HG03159 (cell line): ENCODE measurements at regions not wholly inside any gene's neighbourhood (a gene's known extent, or its start where the extent isn't known, plus 50 kb on each side); places are given as distances from the start of the nearest gene placed in this dataset.

Experiments
- ATAC-seq: cut with Tn5 transposase; IDR thresholded peaks from one replicate; pipeline ENCODE4 v1.9.1; 2021; ENCODE audit warnings: mild to moderate bottlenecking, moderate library complexity; ENCODE audit not compliant: unreplicated experiment

DNA sequence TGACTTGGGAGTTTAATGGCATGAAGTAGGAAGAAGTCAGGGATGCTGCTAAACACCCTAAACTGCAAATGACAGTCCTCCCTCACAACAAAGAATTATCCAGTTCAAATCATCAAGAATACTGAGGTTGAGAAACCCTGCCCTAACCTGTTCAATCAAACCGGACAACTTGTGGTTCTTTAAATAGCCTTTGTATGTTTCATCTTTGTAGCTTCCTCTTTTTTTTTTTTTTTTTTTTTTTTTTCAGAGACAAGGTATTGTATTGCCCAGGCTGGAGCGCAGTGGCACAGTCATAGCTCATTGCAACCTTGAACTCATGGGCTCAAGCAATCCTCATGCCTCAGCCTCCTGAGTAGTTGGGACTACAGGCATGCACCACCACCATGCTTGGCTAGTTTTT, 52.5 kb upstream of the TTC29 start:
- no peak for ATAC-seq

DNA sequence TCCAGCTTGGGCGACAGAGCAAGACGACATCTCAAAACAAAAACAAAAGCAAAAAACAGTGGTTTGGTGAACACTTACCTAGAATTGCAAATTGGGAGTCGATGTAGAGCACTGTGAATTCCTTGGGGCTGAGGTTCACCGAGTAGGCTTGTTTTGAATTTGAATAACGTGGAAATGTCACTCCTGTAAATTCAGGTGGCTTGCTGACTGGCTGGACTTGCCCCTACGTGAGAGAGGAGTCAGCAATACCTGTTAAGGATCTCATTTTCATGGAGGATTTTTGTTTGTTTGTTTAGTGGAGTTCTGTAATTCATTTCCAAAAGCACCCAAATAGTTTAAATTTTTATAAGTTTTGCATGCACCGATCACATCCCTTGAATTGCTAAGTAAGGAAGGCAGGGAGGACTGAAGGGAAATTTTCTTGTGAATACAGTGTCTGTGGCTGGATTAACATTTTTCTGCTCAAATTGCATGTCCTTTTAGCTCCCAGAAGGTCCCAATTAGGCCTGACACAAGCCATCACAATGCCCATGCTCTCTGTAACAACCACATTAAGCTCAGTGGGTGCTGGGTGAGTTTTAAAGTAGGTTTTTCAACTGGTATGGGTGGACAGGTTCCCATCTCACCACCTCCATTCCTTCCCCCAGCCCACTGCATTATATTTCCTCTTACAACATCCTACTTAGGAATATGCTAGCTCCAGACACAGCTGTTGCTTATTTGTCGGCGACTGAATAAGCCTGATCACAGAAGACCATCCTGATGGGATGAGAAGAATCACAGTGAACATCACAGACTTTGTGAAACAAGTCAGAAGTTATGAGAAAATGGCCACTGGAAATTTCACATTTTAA, 58.5 kb upstream of the TTC29 start:
- no peak for ATAC-seq

DNA sequence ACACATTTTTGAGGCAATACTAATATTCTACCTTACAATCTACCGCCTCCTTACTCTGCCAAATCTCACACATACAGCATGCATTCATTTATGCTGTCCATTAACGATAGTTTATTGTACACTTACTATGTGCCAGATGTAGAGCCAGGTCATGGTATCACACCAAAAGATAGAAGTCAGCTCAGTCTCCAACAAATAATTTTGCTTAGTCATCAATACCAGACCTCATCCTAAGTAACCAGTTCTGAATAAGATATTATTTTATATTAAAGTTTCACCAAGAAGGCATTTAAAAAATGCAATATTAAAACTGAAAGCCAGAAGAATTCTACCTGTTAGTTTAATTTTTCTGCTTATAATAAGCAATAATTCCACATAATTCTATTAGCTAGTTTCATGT, 60.6 kb upstream of the TTC29 start:
- ATAC-seq = no peak

DNA sequence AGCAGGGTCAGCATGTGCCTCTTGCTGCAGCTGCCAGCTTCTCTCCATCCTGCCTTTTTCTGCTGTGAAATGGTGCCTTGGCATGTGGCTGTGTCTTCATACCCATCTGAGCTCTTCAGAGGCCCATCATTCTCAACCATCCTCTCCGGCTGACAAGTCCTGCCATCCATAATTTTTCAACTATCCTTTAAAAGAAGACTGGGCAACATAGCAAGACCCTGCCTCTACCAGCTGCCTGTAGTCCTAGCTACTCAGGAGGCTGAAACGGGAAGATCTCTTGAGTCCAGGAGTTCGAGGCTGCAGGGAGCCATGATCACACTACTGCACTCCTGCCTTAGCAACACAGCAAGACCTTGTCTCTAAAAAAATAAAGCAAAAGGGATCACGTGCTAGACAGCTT, 64.2 kb upstream of the TTC29 start:
- no peak for ATAC-seq

DNA sequence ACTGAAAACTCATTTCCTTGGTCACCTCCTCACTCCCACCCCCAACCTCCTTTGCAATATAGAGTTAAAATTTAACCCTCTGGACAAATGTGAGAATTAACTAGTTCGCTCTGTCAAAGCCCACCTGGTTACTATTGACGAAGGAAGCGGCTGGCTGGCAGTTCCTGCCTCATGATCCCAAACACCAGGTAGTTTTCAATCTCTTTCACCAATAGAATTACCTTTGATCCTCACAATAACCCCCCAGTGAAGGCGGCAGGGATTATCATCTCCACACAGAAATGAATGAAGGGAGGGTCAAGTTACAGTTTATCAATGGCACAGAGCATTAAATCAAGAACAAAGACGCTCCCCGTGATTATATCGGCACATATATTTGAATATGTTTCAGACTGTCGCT, 65.7 kb upstream of the TTC29 start:
- no peak for ATAC-seq

DNA sequence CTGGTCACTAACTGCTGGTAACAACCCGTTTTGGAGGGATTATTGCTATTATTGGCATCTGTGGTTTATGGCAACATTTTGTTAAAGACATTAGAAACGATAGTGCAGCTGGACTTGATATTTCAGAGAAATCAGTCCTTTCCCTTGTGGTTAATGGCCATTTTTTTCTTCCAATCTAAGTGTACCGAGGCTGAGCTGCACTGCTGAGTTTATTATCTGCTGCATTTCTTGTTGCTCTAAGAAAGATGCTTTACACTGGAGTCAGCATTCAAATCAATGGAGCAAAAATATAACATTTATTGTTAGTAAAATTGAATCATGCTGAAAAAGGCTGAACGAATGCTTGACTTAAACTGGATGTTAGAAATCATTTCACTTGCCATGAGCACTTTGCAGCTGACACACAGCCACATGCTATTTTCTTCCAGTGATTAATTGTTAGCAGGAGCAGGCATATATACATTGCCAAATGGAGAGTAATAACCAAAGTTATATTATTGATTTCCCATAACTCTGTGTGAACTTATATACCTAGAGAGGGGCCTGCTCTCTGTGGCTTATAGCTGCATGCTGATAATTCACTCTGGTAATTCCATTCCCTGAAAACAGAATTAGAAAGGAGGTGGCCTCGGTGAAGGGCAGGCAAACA, 66.5 kb upstream of the TTC29 start:
- no peak for ATAC-seq

DNA sequence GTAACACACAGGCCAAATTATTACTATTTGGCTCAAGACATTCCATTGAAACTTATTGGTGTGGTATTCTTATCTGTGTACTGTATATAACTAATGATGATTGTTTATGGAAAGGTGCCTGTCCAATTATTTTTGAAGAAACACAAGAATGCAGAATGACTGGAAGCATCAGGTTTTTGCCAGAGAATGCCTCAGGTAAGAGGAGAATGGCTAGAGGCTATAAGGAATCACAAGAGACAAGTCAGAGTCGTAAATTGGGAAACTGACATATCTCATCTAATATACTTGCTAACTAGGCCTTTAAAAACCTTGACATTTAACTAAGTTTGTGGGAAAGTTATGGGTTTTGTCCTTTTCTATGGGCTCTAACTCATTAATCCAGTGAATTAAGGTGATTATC, 69.3 kb upstream of the TTC29 start:
- ATAC-seq = no peak

DNA sequence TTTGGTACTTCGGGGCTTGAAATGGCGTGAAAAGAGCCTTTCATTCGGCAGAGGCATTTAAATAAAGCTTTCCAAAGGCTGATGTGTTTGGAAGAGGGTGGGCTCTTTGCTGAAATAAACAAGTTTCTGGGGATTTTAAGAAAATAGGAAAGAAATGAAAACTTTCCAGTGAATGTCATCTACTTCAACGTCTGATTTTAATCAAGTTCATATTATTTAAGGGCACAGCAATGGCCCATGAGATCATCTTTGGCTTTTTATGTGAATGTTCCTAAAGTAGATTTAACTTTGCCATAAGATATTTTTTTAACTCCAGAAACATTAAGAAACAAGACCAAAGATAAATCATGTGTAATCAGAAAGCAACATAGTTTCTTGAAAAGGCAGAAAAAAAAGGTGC, 69.8 kb upstream of the TTC29 start:
- ATAC-seq = no peak

DNA sequence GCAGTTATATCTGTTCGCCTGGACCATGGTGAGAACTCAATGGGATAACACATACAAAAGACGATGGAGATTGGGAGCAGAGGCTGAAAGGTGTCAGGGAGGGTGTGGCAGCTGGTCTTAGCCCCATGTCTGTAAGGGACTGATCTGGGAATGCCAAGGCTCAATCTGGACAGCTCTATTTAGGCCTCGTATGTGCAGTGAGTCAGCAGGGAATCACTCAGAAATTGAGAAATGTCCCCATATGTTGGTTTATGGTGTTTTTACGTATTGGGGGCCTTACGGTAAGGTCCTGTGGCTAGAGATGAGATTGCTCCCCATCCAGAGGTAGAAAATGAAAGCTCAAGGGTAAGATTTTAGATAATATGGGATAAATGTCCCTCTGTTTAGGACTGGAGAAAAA, 71.4 kb upstream of the TTC29 start:
- ATAC-seq = no peak

DNA sequence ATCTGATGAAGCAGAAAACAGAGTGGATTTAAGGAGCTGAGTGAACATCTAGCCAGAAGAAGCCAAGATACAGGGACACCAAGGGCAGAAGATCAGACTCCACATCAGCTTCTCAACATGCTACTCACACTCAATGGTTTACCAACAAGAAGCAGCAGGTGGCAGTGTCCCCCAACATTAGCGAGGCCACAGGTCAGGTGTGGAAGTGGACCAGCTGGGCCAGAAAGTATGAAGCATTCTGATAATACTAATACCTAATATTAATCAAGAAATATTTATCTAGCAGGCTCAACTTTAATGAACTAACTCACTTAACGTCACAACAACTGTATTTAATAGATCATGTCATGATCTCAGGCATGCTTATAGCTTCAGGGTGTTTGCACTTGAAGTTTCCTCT, 73.4 kb upstream of the TTC29 start:
- ATAC-seq = peak; percentile 90

DNA sequence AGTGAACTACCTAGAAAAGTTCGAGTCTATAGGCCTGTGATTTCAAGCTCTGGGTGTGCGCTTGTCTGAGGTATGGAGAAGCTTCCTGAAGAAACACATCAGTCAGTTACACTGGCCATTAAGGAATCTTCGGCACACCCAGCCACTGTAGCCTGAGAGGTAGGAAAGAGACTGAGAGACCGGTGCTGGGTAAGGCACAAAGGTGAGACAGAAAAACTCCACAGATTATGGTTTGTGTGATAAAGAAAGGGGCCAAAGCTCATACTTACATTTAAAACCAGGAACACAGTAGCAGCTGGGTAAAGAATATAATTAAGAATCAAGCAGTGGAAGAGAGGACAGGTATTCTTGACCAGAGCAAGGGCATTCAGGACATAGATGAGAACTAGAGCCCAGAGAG, 74.8 kb upstream of the TTC29 start:
- no peak for ATAC-seq

DNA sequence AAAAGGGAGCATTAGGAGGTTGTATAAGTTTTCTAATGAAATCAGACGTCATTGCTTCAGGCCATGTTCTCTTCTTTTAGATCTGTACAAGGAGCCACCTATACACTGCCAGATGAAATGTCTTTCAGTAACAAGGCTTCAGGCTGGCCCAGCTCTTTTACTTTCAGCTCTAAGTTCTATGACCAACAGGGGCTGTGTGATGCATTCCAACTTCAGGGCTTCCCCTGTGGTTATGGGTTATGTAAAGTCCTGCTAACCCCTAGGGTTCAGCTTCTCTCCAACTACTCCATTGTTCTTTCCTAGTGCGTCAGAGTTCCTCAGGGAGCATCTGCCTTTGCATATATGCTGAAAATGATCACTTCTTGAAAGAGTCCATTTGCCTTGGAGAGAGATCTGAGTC, 79.4 kb upstream of the TTC29 start:
- ATAC-seq = no peak

DNA sequence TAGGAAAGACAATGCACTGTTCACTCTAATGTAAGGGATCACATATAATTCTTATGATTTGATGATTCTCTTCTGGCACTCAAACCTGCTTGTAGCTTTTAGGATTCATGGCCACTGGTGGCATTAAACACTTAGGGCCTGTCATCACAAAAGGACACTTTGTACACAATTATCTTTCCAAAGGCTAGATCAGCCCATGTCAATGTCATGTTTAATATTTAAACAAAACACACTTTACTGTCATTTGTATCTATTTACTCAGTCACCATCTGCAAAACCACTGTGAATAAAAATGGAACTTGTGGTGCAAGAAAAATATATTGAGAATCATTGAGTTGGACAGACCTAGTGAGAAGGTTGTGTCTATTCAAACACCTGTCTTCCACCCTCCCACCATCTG, 83.6 kb upstream of the TTC29 start:
- no peak for ATAC-seq

DNA sequence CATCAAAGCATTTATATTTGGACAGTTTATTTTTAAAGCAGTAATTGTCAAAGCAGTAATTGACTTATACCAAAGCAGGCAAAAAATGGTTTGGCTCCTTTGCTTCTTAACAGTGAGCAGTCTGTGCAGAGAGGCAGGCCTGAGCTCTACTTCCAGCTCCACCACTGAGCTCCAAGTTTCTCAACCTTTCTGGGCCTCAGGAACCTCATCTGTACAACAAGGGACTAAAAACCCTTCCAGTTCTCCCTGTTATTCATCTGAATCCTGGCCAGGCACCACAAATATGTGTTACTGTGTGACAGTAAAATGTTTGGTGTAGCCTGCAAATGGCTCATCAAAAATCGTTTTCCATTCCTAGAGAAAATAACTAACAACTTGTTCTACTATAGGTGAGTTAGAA, 88.7 kb upstream of the TTC29 start:
- ATAC-seq = no peak

DNA sequence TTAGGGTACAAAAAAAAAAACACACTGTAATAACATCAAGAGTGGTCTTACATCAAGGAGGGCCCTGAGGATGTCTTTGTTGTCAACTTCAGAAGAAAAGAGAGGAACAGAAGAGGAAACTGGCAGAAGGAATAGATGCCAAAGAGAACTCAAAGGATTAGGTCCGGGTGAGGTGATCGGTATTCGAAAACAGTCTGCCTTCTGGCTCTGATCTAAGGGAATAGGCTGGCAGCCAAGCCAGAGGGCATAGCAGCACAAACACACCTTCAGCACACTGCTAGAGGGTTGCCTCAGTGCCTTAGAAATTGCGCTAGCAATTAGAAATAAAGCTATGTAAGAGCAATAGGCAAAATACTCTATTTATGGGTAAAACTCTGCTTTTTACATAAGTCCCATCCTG, 91.4 kb upstream of the TTC29 start:
- ATAC-seq = no peak

DNA sequence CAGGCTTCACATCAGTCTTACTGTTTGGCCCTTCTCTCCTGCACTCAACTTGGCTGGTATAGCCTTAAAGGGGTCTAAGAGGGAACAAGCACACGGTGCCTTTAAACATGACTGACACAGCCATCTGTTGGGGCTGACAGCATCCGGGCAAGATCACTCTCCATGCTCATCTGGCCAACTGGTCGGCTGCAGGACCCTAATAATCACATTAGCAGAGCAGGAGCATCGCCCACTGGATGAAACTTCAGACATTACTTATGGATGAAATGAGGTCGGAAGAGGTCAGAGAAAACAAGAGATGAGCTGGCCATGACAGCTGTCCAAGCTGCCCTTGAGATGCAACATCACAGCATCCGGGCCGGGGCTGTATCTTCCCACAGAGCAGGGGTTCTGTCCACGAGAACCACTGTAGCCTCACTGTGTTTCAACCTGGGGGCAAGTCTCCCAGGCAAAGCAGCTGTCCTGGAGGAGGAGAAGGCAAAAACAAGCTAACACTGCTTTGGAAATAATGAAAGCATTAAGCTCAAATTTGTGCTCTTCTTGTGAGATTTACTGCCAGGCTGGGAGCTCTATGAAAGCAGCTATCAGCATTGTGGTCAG, 94.4 kb upstream of the TTC29 start:
- ATAC-seq = no peak

DNA sequence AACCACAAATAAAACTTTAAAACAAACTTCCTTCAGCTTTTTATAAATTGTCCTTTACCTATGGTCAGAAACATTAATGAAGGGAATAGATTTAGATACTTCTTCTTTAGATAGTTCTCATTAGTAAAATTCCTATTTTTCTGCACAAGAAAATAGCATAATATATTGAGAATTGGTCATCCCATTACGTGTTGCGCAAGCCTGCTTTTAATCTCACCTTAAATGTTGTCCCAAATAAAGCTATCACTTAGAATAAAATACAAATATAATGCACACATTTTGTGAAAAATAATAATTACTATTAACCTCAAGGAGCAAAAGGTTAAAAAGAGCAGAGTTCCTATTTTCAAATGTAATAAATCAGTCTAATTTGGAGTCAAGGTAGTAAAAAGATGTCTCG, 95.2 kb upstream of the TTC29 start:
- no peak for ATAC-seq

DNA sequence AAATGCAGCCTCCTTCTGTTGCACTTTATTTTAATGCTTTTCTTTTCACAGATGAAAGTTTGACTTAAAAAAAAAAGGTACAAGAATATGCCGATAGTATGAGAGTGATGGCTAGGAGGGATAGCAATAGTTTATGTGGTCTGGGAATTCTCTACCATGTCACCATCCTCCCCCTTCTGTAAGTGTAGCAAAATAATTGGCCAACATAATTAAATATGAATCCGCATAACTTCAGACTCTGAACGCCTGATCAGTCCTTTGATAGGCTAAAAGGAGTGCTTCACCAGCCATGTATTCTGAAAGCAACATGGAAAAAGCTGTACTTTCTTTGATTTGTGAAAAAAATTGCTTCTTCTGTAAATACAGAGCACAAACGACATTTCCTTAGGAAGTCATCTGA, 95.7 kb upstream of the TTC29 start:
- ATAC-seq = no peak

DNA sequence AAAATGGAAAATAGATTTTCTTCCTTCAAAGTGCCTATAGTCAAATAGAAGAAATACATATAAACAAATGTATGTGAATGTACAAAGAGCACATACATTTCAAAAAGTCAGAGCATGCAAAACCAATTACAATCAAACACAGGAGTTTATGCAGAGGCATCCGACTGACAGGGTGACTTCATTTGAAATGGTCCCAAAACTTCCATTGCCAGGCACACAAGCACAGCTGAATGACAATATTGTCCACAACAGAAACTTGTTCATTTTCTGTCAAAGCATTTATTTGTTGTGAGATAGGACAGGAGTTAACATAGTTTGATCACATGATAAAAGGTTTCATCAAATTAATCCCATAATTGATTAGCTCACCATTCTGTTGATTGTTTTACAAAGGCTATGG, 96.4 kb upstream of the TTC29 start:
- no peak for ATAC-seq

DNA sequence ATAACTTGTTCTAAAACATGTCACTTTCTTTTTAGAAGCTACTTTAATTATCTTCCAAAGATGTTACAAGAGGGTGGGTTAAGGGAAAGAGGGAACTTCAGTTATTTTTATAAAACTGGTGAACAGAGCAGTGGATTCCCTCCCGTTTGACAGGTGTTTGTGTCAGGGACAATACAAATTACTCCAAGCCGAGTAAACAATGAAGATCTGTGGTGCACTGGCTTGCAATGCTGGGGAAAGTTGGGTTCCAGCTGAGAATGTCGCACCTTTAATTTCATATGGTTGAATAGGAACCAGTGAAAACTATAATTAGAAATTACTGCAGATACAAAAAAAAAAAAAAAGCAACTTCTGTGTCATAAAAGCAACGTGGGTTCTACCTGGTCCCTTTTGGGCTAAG, 98.6 kb upstream of the TTC29 start:
- ATAC-seq = no peak

DNA sequence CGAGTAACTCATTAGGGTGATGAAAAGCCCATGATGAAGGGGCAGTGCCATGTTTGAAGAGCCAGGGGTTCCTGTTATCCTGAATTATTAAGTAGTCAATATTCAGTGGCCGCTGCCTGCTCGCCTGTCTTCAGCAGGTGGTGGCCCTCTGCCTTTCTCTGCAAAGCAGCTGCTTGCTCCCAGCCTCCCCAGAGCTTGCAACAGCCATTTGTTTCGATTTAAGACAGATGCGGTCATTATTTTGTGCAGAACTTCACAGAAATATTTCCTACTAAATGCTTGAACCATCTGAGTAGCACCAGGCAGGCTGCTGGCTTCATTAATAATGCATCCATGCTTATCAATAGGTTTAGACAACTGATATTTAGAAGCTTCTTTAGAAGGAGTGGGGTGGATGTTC, 104.3 kb upstream of the TTC29 start:
- ATAC-seq = no peak

DNA sequence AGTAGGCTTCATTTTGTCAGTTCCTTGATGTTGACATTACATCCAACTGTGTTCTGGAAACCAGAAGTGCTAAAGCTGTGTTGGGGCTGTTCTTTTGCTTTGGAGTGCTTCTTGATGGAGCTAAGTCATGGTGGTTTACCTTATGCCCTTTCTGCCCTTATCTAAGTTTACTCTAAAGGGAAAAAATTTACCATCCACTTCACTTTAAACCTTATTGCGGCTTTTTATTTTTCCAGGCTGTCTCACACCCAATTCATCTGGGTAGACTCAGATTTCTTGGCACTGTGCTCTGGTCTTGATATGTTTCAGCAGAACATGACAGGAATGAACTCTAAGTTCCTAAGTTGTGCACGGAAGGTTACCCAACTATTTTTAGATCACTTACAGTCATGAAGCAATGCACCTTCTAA, 104.7 kb upstream of the TTC29 start:
- ATAC-seq = no peak
